PC-9 (cell line): ENCODE measurements at regions not wholly inside any gene's neighbourhood (a gene's known extent, or its start where the extent isn't known, plus 50 kb on each side); places are given as distances from the start of the nearest gene placed in this dataset.

ENCODE experiments used
- EZH2 ChIP-seq: fragments of 200-600 bp; sonication (generic); IDR thresholded peaks from 2 replicates; pipeline ENCODE4 v1.8.0; 2017; ENCODE audit warnings: antibody characterized with exemption, low read depth
- TF ChIP-seq, protein P1 (sequence below): fragments of 200-600 bp; sonication (generic); conservative IDR thresholded peaks from 2 replicates; pipeline ENCODE4 v1.6.1; 2017; ENCODE audit warnings: mixed run types, antibody characterized with exemption, mild to moderate bottlenecking, moderate library complexity

- TF ChIP-seq, protein P1, sequence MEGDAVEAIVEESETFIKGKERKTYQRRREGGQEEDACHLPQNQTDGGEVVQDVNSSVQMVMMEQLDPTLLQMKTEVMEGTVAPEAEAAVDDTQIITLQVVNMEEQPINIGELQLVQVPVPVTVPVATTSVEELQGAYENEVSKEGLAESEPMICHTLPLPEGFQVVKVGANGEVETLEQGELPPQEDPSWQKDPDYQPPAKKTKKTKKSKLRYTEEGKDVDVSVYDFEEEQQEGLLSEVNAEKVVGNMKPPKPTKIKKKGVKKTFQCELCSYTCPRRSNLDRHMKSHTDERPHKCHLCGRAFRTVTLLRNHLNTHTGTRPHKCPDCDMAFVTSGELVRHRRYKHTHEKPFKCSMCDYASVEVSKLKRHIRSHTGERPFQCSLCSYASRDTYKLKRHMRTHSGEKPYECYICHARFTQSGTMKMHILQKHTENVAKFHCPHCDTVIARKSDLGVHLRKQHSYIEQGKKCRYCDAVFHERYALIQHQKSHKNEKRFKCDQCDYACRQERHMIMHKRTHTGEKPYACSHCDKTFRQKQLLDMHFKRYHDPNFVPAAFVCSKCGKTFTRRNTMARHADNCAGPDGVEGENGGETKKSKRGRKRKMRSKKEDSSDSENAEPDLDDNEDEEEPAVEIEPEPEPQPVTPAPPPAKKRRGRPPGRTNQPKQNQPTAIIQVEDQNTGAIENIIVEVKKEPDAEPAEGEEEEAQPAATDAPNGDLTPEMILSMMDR, result no peak
- no peak for TF ChIP-seq EZH2
Observed at GRCh38 chr9:12956805-12957204, 182.0 kb downstream of the LURAP1L start.
